ENCODE measurements at regions not wholly inside any gene's neighbourhood (a gene's known extent, or its start where the extent isn't known, plus 50 kb on each side); places are given as distances from the start of the nearest gene placed in this dataset.

- no peak overlapping the region for H3K18ac ChIP-seq (ENCODE audit: low read length)
- H3K79me1 ChIP-seq (ENCODE audit: low read depth, low read length), result no peaks in the 10 kb centered on the region
- no peaks in the 10 kb centered on the region for H3K4me1 ChIP-seq (ENCODE audit: control insufficient read depth in 2 of 2, insufficient read depth in 1 of 2, low read depth in 1 of 2, low read length in 2 of 2)
- H2AK5ac ChIP-seq (ENCODE audit: low read depth, low read length), result no peak overlapping the region
- no peaks in the 10 kb centered on the region for H3K36me3 ChIP-seq (replicated peaks in 1 of 2; ENCODE audit: control insufficient read depth in 2 of 2, insufficient read depth in 2 of 2, low read length in 2 of 2)
- no peak overlapping the region for H3K27ac ChIP-seq (replicated peaks; ENCODE audit: low read length)
- H3K4me3 ChIP-seq (ENCODE audit: low read length in 2 of 2), result no peak overlapping the region
- H3K9ac ChIP-seq (ENCODE audit: low read depth, low read length, poor library complexity), result no peak overlapping the region
- H2BK5ac ChIP-seq (ENCODE audit: low read length), result no peak overlapping the region
- H3K23ac ChIP-seq (ENCODE audit: low read depth, low read length, poor library complexity), result no peak overlapping the region
- no peak overlapping the region for H4K8ac ChIP-seq (ENCODE audit: low read depth, low read length)
- no peak overlapping the region for H2BK12ac ChIP-seq (ENCODE audit: low read length)
- no peak overlapping the region for H3K14ac ChIP-seq (ENCODE audit: low read length)
- no peak for DNase-seq (ENCODE audit: low spot score)
- H3K4me2 ChIP-seq (ENCODE audit: insufficient read depth, low read length, poor library complexity, severe bottlenecking), result no peak overlapping the region
- no peak overlapping the region for H2AFZ ChIP-seq (ENCODE audit: low read length)
- no peak overlapping the region for H4K91ac ChIP-seq (ENCODE audit: low read depth, low read length, poor library complexity)
- no CpG with 5 or more reads among the region's 2 CpGs for WGBS, 2 donors (ENCODE audit: extremely low coverage in 2 of 2, insufficient read length in 2 of 2, insufficient replicate concordance in 1 of 2)
- H3K27me3 ChIP-seq (ENCODE audit: control insufficient read depth in 3 of 3, insufficient read depth in 3 of 3, low read depth in 1 of 3, low read length in 3 of 3), result no peaks in the 10 kb centered on the region
- H3K4ac ChIP-seq (ENCODE audit: low read length), result no peak overlapping the region
- H2BK120ac ChIP-seq (ENCODE audit: low read depth, low read length), result no peak overlapping the region
- H3K9me3 ChIP-seq (replicated peaks in 1 of 2; ENCODE audit: control insufficient read depth in 2 of 2, insufficient read depth in 1 of 2, low read depth in 1 of 2, low read length in 2 of 2), result no peaks in the 10 kb centered on the region
- no peak overlapping the region for H2BK15ac ChIP-seq (ENCODE audit: low read length)
Measured at GRCh38 chr3:19029837-19030521, 118.3 kb upstream of the KCNH8 start.

- WGBS, 2 donors (ENCODE audit: extremely low coverage in 2 of 2, insufficient read length in 2 of 2, insufficient replicate concordance in 1 of 2), result no CpG with 5 or more reads among the region's 1 CpG
- H3K9ac ChIP-seq (ENCODE audit: low read depth, low read length, poor library complexity), result no peak overlapping the region
- DNase-seq (ENCODE audit: low spot score), result no peak
- no peak overlapping the region for H3K23ac ChIP-seq (ENCODE audit: low read depth, low read length, poor library complexity)
- no peak overlapping the region for H4K91ac ChIP-seq (ENCODE audit: low read depth, low read length, poor library complexity)
- no peak overlapping the region for H3K27ac ChIP-seq (replicated peaks; ENCODE audit: low read length)
- no peak overlapping the region for H2BK5ac ChIP-seq (ENCODE audit: low read length)
- H2BK12ac ChIP-seq (ENCODE audit: low read length), result no peak overlapping the region
- H3K4me1 ChIP-seq (ENCODE audit: control insufficient read depth in 2 of 2, insufficient read depth in 1 of 2, low read depth in 1 of 2, low read length in 2 of 2), result no peaks in the 10 kb centered on the region
- H3K4me2 ChIP-seq (ENCODE audit: insufficient read depth, low read length, poor library complexity, severe bottlenecking), result no peak overlapping the region
- H4K8ac ChIP-seq (ENCODE audit: low read depth, low read length), result no peak overlapping the region
- no peak overlapping the region for H3K18ac ChIP-seq (ENCODE audit: low read length)
- H3K4ac ChIP-seq (ENCODE audit: low read length), result no peak overlapping the region
- H3K4me3 ChIP-seq (ENCODE audit: low read length in 2 of 2), result no peak overlapping the region
- no peaks in the 10 kb centered on the region for H3K79me1 ChIP-seq (ENCODE audit: low read depth, low read length)
- no peak overlapping the region for H2BK120ac ChIP-seq (ENCODE audit: low read depth, low read length)
- H3K9me3 ChIP-seq (replicated peaks in 1 of 2; ENCODE audit: control insufficient read depth in 2 of 2, insufficient read depth in 1 of 2, low read depth in 1 of 2, low read length in 2 of 2), result no peaks in the 10 kb centered on the region
- H3K36me3 ChIP-seq (replicated peaks in 1 of 2; ENCODE audit: control insufficient read depth in 2 of 2, insufficient read depth in 2 of 2, low read length in 2 of 2), result no peaks in the 10 kb centered on the region
- no peak overlapping the region for H2BK15ac ChIP-seq (ENCODE audit: low read length)
- no peaks in the 10 kb centered on the region for H3K27me3 ChIP-seq (ENCODE audit: control insufficient read depth in 3 of 3, insufficient read depth in 3 of 3, low read depth in 1 of 3, low read length in 3 of 3)
- no peak overlapping the region for H2AK5ac ChIP-seq (ENCODE audit: low read depth, low read length)
- H2AFZ ChIP-seq (ENCODE audit: low read length), result no peak overlapping the region
- no peak overlapping the region for H3K14ac ChIP-seq (ENCODE audit: low read length)
Measured at GRCh38 chr3:19025441-19025840, 122.9 kb upstream of the KCNH8 start.

DNA sequence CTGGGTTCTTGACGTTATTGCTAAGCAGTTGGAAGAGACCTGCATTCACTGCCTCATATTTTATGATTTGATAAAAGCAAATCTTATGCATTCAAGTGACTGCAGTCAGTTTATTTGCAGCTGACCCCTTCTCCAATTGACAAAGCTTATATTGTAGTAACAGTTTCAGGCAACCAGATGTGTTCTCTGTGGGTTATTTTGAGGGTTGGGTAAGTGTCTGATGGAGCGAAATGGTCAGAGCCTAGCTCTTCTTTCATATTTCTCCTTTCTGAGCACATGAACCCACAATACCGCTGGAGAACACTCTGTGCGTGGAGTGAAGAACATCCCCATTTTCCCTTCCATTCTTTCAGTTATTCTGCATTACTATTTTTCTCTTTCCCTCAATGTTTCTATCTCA lies 125.8 kb upstream of the KCNH8 start:
- no peak overlapping the region for H2BK5ac ChIP-seq (ENCODE audit: low read length)
- H3K36me3 ChIP-seq (replicated peaks in 1 of 2; ENCODE audit: control insufficient read depth in 2 of 2, insufficient read depth in 2 of 2, low read length in 2 of 2), result no peaks in the 10 kb centered on the region
- H4K91ac ChIP-seq (ENCODE audit: low read depth, low read length, poor library complexity), result no peak overlapping the region
- no peaks in the 10 kb centered on the region for H3K9me3 ChIP-seq (replicated peaks in 1 of 2; ENCODE audit: control insufficient read depth in 2 of 2, insufficient read depth in 1 of 2, low read depth in 1 of 2, low read length in 2 of 2)
- no peak overlapping the region for H2BK120ac ChIP-seq (ENCODE audit: low read depth, low read length)
- no peak overlapping the region for H3K4ac ChIP-seq (ENCODE audit: low read length)
- no peak overlapping the region for H3K23ac ChIP-seq (ENCODE audit: low read depth, low read length, poor library complexity)
- no peak overlapping the region for H3K27ac ChIP-seq (replicated peaks; ENCODE audit: low read length)
- no peaks in the 10 kb centered on the region for H3K79me1 ChIP-seq (ENCODE audit: low read depth, low read length)
- no peak overlapping the region for H3K4me3 ChIP-seq (ENCODE audit: low read length in 2 of 2)
- H2AK5ac ChIP-seq (ENCODE audit: low read depth, low read length), result no peak overlapping the region
- no peak overlapping the region for H2BK15ac ChIP-seq (ENCODE audit: low read length)
- no peak overlapping the region for H3K18ac ChIP-seq (ENCODE audit: low read length)
- H3K4me1 ChIP-seq (ENCODE audit: control insufficient read depth in 2 of 2, insufficient read depth in 1 of 2, low read depth in 1 of 2, low read length in 2 of 2), result no peaks in the 10 kb centered on the region
- H3K4me2 ChIP-seq (ENCODE audit: insufficient read depth, low read length, poor library complexity, severe bottlenecking), result no peak overlapping the region
- H2BK12ac ChIP-seq (ENCODE audit: low read length), result no peak overlapping the region
- H3K9ac ChIP-seq (ENCODE audit: low read depth, low read length, poor library complexity), result no peak overlapping the region
- no peaks in the 10 kb centered on the region for H3K27me3 ChIP-seq (ENCODE audit: control insufficient read depth in 3 of 3, insufficient read depth in 3 of 3, low read depth in 1 of 3, low read length in 3 of 3)
- H2AFZ ChIP-seq (ENCODE audit: low read length), result no peak overlapping the region
- DNase-seq (ENCODE audit: low spot score), result no peak
- H3K14ac ChIP-seq (ENCODE audit: low read length), result no peak overlapping the region
- H4K8ac ChIP-seq (ENCODE audit: low read depth, low read length), result no peak overlapping the region
- no CpG with 5 or more reads among the region's 4 CpGs for WGBS, 2 donors (ENCODE audit: extremely low coverage in 2 of 2, insufficient read length in 2 of 2, insufficient replicate concordance in 1 of 2)

GRCh38 chr3:19016851-19017250 lies 131.5 kb upstream of the KCNH8 start:
- Histone ChIP-seq H3K27me3 (ENCODE audit: control insufficient read depth in 3 of 3, insufficient read depth in 3 of 3, low read depth in 1 of 3, low read length in 3 of 3) (no peaks in the 10 kb centered on the region), H3K23ac (ENCODE audit: low read depth, low read length, poor library complexity) (no peak overlapping the region), H2AK5ac (ENCODE audit: low read depth, low read length) (no peak overlapping the region), H3K27ac (replicated peaks; ENCODE audit: low read length) (no peak overlapping the region), H2BK120ac (ENCODE audit: low read depth, low read length) (no peak overlapping the region), H3K4me3 (ENCODE audit: low read length in 2 of 2) (no peak overlapping the region), H2BK12ac (ENCODE audit: low read length) (no peak overlapping the region), H3K9me3 (replicated peaks in 1 of 2; ENCODE audit: control insufficient read depth in 2 of 2, insufficient read depth in 1 of 2, low read depth in 1 of 2, low read length in 2 of 2) (no peaks in the 10 kb centered on the region), H3K18ac (ENCODE audit: low read length) (no peak overlapping the region), H2BK5ac (ENCODE audit: low read length) (no peak overlapping the region), H2BK15ac (ENCODE audit: low read length) (no peak overlapping the region), H3K79me1 (ENCODE audit: low read depth, low read length) (no peaks in the 10 kb centered on the region), H3K36me3 (replicated peaks in 1 of 2; ENCODE audit: control insufficient read depth in 2 of 2, insufficient read depth in 2 of 2, low read length in 2 of 2) (no peaks in the 10 kb centered on the region), H3K4me1 (ENCODE audit: control insufficient read depth in 2 of 2, insufficient read depth in 1 of 2, low read depth in 1 of 2, low read length in 2 of 2) (no peaks in the 10 kb centered on the region), H3K4me2 (ENCODE audit: insufficient read depth, low read length, poor library complexity, severe bottlenecking) (no peak overlapping the region), H3K9ac (ENCODE audit: low read depth, low read length, poor library complexity) (no peak overlapping the region), H4K8ac (ENCODE audit: low read depth, low read length) (no peak overlapping the region), H3K4ac (ENCODE audit: low read length) (no peak overlapping the region), H2AFZ (ENCODE audit: low read length) (no peak overlapping the region), H3K14ac (ENCODE audit: low read length) (no peak overlapping the region), H4K91ac (ENCODE audit: low read depth, low read length, poor library complexity) (no peak overlapping the region)
- no peak for DNase-seq (ENCODE audit: low spot score)
- no CpG with 5 or more reads among the region's 2 CpGs for WGBS, 2 donors (ENCODE audit: extremely low coverage in 2 of 2, insufficient read length in 2 of 2, insufficient replicate concordance in 1 of 2)

Measured in neuronal stem cell (in vitro differentiated cells).